Heart left ventricle (tissue), 16 donors: ENCODE measurements at regions not wholly inside any gene's neighbourhood (a gene's known extent, or its start where the extent isn't known, plus 50 kb on each side); places are given as distances from the start of the nearest gene placed in this dataset.

ENCODE experiments used
- ATAC-seq, 4 donors: fragments of 200-7000 bp; cut with Tn5 transposase; one replicate each; pipeline ENCODE4 v1.9.1; 2020 to 2022; ENCODE audit warnings: moderate library complexity in 4 of 4, mild to moderate bottlenecking in 3 of 4, moderate number of reproducible peaks in 1 of 4
- DNase-seq, 5 donors: peaks; one replicate each; pipeline ENCODE4 v3.0.0-alpha.2; 2020
- H3K27ac ChIP-seq, 12 donors: fragments of 200-600 bp; sonication (generic) in 4 of 12; one replicate each; pipeline versions ENCODE4 v1.5.0 to v1.8.0; 2016 to 2022; ENCODE audit warnings: mild to moderate bottlenecking in 2 of 12
- H3K27me3 ChIP-seq, 9 donors: fragments of 200-600 bp; sonication (generic) in 2 of 9; one replicate each; pipeline versions ENCODE4 v1.5.1 to v1.8.0; 2016 to 2022; ENCODE audit warnings: mild to moderate bottlenecking in 3 of 9
- H3K36me3 ChIP-seq, 9 donors: fragments of 200-600 bp; sonication (generic) in 2 of 9; one replicate each; pipeline versions ENCODE4 v1.5.0 to v1.8.0; 2018 to 2022; ENCODE audit warnings: mild to moderate bottlenecking in 2 of 9
- H3K4me1 ChIP-seq, 12 donors: fragments of 200-600 bp; sonication (generic) in 4 of 12; one replicate each; pipeline versions ENCODE4 v1.5.0 to v1.8.0; 2016 to 2022; ENCODE audit warnings: mild to moderate bottlenecking in 3 of 12
- H3K4me3 ChIP-seq, 12 donors: fragments of 200-600 bp; sonication (generic) in 4 of 12; one replicate each; pipeline versions ENCODE4 v1.5.0 to v1.8.0; 2017 to 2022; ENCODE audit warnings: mild to moderate bottlenecking in 9 of 12, moderate library complexity in 4 of 12
- H3K9me3 ChIP-seq, 12 donors: fragments of 200-600 bp; sonication (generic) in 4 of 12; one replicate each; pipeline versions ENCODE4 v1.5.0 to v1.8.0; 2016 to 2022; ENCODE audit warnings: mild to moderate bottlenecking in 1 of 12
- CTCF ChIP-seq, 12 donors: fragments of 200-600 bp; sonication (generic) in 4 of 12; IDR thresholded peaks; one replicate each; pipeline versions ENCODE4 v1.5.0 to v1.8.0; 2018 to 2022; ENCODE audit warnings: antibody characterized with exemption in 12 of 12, mild to moderate bottlenecking in 5 of 12
- POLR2A ChIP-seq, 2 donors: fragments of 450-650 bp; IDR thresholded peaks; one replicate each; pipeline ENCODE4 v1.6.1; 2017; ENCODE audit warnings: antibody characterized with exemption in 2 of 2, mild to moderate bottlenecking in 2 of 2, moderate library complexity in 2 of 2
- WGBS, 4 donors: extraction: QIAGEN DNeasy Blood & Tissue Kit in 2 of 4; methylation state at CpG; one replicate each; pipeline versions ENCODE4 v1.1.5 to v1.1.7; 2013 to 2018; 5-methylcytosine and 5-hydroxymethylcytosine counted together
- intact Hi-C, 10 donors: fragments of 100-400 bp; cut with DNase I; formaldehyde crosslinking; loops; one replicate each; pipeline versions ENCODE4 v1.11.1 to v1.14.2; 2022
- donor health status: ischemic (EF 13 %, LVEDD 7.1; RV severe dilation, severe dysfunction).
- donor health status: healthy with polysubstance abuse.
- donor health status: DM: no; HTN: yes; CAD: no.
- donor health status: DM: no; HTN: no; CAD: no.
- donor health status: ischemic (EF 25% LVEDD 6.9; RV normal size, moderate dysfunction).
- donor health status: ischemic (EF 25% LVEDD 5.7; RV mildly dilated, moderate dysfunction).
- donor health status: healthy.
- donor health status: DM: yes; HTN: yes; CAD: no.
- donor health status: ischemic (EF 35%, LVEDD 5.7; RV mildly dilated, moderate dysfunction).
- donor health status: nonischemic (EF 11% LVEDD 7.7; RV severe dilation, severe dysfunction).
- donor health status: DM: yes; HTN: yes; CAD: no.
- donor health status: PGD.
- donor health status: ischemic (EF 29% LVEDD 5.4; RV normal size, mild dysfunction).
- donor health status: nonischemic (EF 23%, LVEDD 6.1; RV moderate dilation, normal function).

GRCh38 chr17:71396711-71397110, 724.1 kb upstream of the SOX9 start:
- Histone ChIP-seq H3K4me1 (no peaks in the 10 kb centered on the region), H3K36me3 (no peaks in the 10 kb centered on the region), H3K27me3 (no peaks in the 10 kb centered on the region), H3K27ac (no peak overlapping the region), H3K4me3 (no peak overlapping the region), H3K9me3 (no peaks in the 10 kb centered on the region)
- DNase-seq (no peak), ATAC-seq (no peak)
- intact Hi-C loops, result no loop called here
- TF ChIP-seq POLR2A (IDR thresholded peaks at IDR 0.05) (no peak), CTCF (IDR thresholded peaks at IDR 0.05) (no peak)
- WGBS, 4 donors, result 53 to 63% (median 58%) methylated on average over 3 of the region's 3 CpGs

GRCh38 chr17:71398025-71398424, 722.8 kb upstream of the SOX9 start:
- DNase-seq, result no peak
- Histone ChIP-seq H3K27ac (no peak overlapping the region), H3K4me3 (no peak overlapping the region), H3K4me1 (no peaks in the 10 kb centered on the region), H3K36me3 (no peaks in the 10 kb centered on the region), H3K27me3 (no peaks in the 10 kb centered on the region), H3K9me3 (no peaks in the 10 kb centered on the region)
- TF ChIP-seq CTCF (IDR thresholded peaks at IDR 0.05) (no peak), POLR2A (IDR thresholded peaks at IDR 0.05) (no peak)
- no peak for ATAC-seq
- intact Hi-C loops, result no loop called here
- WGBS, 4 donors, result 59 to 77% (median 70%) methylated on average over 2 of the region's 2 CpGs

- Histone ChIP-seq H3K4me1 (no peaks in the 10 kb centered on the region), H3K4me3 (no peak overlapping the region), H3K9me3 (no peaks in the 10 kb centered on the region), H3K27me3 (no peaks in the 10 kb centered on the region), H3K27ac (no peak overlapping the region), H3K36me3 (no peaks in the 10 kb centered on the region)
- DNase-seq, result no peak
- ATAC-seq, result no peak
- TF ChIP-seq POLR2A (IDR thresholded peaks at IDR 0.05), result no peak
- no peak for TF ChIP-seq CTCF (IDR thresholded peaks at IDR 0.05)
- 22 to 31% (median 25%) methylated on average over 4 of the region's 4 CpGs for WGBS, 4 donors
- intact Hi-C loops, result no loop called here
These were observed 722.0 kb upstream of the SOX9 start for GRCh38 chr17:71398800-71399219.

GRCh38 chr17:71399221-71399620, 721.6 kb upstream of the SOX9 start:
- no peak for DNase-seq
- no peaks in the 10 kb centered on the region for H3K4me1 ChIP-seq
- no peaks in the 10 kb centered on the region for H3K9me3 ChIP-seq
- no peak overlapping the region for H3K4me3 ChIP-seq
- H3K27me3 ChIP-seq, result no peaks in the 10 kb centered on the region
- no peak overlapping the region for H3K27ac ChIP-seq
- TF ChIP-seq CTCF (IDR thresholded peaks at IDR 0.05) (no peak), POLR2A (IDR thresholded peaks at IDR 0.05) (no peak)
- WGBS, 4 donors, result 32 to 48% (median 39%) methylated on average over 3 of the region's 3 CpGs
- no peaks in the 10 kb centered on the region for H3K36me3 ChIP-seq
- ATAC-seq, result no peak
- intact Hi-C loops, result no loop called here
